GM10266 (cell line): ENCODE measurements at regions not wholly inside any gene's neighbourhood (a gene's known extent, or its start where the extent isn't known, plus 50 kb on each side); places are given as distances from the start of the nearest gene placed in this dataset.

Experiments used
- DNase-seq: peaks from one replicate; pipeline ENCODE4 v3.0.0; 2012; ENCODE audit errors: extremely low spot score
- TF ChIP-seq, protein P1 (sequence below): IDR thresholded peaks from 2 replicates; pipeline ENCODE4 v1.5.1; 2012; ENCODE audit warnings: mild to moderate bottlenecking, low read depth; ENCODE audit not compliant: control insufficient read depth, insufficient read depth; ENCODE audit errors: missing control alignments

DNA sequence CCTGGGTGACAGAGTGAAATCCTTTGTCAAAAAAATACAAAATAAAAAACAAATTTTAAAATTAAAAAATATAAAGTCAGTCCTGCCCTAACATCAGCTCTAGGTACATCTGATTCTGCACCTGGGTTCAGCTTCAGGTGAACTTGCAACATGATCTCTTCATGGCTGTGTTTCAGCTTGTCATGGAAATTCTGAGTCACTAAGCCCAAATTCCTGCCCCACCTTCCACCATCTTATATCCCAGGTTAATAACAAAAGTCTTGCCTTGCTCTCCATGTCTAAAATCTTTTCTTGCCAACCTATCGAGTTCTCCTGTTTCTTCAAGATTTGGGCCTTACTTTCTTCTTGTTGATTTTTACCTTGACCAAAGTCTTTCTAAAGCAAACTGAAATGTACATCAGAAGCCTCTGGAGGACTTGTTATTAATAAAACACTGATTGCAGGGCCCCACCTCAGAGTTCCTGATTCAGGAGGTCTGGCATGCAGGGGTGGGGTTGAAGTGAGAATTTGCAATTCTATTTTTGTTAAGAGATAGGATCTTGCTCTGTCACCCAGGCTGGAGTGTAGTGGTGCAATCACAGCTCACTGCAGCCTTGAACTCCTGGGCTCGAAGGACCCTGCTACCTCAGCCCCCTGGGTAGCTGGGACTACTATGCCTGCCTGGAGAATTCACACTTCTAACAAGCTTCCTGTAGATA, 125.8 kb upstream of the VCX3A start:
- no peak for DNase-seq
- TF ChIP-seq, protein P1, sequence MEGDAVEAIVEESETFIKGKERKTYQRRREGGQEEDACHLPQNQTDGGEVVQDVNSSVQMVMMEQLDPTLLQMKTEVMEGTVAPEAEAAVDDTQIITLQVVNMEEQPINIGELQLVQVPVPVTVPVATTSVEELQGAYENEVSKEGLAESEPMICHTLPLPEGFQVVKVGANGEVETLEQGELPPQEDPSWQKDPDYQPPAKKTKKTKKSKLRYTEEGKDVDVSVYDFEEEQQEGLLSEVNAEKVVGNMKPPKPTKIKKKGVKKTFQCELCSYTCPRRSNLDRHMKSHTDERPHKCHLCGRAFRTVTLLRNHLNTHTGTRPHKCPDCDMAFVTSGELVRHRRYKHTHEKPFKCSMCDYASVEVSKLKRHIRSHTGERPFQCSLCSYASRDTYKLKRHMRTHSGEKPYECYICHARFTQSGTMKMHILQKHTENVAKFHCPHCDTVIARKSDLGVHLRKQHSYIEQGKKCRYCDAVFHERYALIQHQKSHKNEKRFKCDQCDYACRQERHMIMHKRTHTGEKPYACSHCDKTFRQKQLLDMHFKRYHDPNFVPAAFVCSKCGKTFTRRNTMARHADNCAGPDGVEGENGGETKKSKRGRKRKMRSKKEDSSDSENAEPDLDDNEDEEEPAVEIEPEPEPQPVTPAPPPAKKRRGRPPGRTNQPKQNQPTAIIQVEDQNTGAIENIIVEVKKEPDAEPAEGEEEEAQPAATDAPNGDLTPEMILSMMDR: no peak

DNA sequence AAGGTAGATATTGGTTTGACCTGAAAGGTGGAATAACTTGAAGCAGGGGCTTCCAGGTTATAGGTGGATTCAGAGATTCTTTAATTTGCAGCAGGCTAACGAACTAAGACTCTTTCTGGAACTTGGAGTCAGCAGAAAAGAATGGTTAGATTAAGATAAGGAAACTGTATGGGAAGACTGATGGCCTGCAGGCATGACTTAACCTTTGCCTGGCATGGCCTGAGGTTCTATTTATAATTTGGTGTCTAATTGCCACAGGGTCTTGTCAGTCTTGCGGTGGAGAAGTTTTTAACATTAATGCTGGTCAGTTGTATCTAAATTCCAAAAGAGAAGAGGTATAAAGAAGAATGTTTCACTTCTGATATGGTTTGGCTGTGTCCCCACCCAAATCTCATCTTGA, 110.3 kb upstream of the VCX3A start:
- DNase-seq: no peak
- TF ChIP-seq, protein P1: no peak

DNA sequence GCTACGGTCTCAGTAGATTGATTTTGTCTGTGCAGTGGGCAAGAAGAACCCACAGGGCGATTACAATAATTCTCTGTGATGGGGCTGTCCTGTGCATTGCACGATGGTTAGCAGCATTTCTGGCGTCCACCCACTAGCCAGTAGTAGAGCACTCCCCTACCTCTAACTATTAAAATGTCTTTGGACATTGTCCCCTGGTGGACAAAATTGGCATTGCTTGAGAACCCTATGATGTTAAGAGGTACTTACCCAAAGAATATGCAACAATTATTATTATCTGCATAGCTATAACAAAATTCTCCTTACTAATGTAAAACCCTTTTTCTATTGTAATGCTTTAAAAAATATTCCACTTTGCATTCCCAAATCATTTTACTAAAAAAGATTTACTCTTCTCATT, 109.5 kb upstream of the VCX3A start:
- DNase-seq: no peak

DNA sequence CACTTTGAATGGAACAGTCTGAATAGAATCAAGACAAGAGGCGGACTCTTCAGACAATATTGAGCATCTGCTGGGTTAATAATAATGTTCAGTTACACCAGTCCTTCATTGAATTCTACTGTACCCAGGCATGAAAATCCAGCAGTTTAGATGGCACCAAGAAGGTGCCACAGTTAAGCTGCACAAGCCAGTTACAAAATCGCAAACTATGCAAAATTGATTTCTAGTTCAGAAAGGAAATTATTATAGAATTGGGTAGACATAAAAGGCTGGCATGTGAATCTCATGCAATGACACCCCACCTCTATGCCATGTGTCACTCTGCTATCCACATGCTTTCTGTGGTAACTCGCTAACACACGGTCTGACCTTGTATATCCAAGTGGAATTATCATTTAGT, 105.8 kb upstream of the VCX3A start:
- no peak for DNase-seq
- TF ChIP-seq, protein P1: no peak

More for the DNA sequence above, 109.5 kb upstream of the VCX3A start:
- TF ChIP-seq, protein P1: no peak

DNA sequence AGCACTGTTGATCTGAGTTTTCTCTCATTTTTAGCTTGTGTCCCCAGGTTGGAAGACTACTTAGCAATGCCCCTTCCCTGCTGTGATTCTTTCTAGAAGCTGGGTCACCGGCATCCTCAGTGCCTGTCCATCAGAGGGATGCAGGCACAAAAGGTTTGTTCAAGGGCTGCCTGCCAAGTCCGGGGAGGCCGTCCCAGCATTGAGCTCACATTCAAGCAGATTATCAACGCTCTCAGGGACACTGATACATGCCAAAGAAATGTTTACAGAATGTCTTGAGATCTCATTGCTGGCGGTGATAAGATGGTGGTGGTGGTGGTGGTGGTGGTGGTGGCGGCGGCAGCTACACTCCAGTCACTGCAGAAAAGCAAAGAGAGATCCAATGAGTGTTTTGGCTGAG, 79.6 kb upstream of the VCX3A start:
- TF ChIP-seq, protein P1: no peak
- DNase-seq: no peak

DNA sequence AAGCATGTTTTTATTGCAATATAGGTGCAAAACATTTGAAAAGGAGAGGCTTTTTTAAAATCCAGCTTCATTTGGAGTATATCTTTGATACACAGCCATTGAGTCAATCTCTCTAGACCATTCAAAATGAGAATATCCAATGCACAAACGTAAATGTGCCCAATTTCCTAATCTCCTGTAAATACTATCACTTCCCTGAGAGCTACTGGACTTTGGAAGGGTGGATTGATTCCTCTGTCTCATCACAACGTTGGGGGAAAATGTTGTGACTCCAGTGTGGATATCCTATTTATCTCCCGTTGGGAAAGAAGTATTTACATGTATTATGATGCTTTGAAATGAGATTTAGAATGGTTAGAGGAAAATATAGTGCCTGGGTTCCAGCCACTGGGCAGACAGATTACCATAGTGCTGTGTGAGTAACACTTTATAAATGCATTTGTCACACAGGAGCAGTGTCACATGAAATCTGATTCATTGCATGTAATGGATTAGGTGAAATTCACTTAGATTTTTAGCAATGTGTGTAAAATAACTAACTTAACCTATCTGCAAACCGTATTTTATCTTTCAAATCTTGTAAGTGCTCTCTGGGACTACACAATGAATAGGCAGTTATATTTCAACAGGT, 64.4 kb upstream of the VCX3A start:
- TF ChIP-seq, protein P1: no peak
- DNase-seq: no peak
